HG03025 (cell line): ENCODE measurements at regions not wholly inside any gene's neighbourhood (a gene's known extent, or its start where the extent isn't known, plus 50 kb on each side); places are given as distances from the start of the nearest gene placed in this dataset.
"Not testable (repeated sequence)": the region's sequence is repeated elsewhere in the genome, so short reads cannot be mapped to it uniquely, and the experiment has no call there.

ENCODE experiments used
- ATAC-seq: cut with Tn5 transposase; IDR thresholded peaks from one replicate; pipeline ENCODE4 v1.9.1; 2021; ENCODE audit warnings: mild to moderate bottlenecking, moderate library complexity; ENCODE audit not compliant: unreplicated experiment, low FRiP score

DNA sequence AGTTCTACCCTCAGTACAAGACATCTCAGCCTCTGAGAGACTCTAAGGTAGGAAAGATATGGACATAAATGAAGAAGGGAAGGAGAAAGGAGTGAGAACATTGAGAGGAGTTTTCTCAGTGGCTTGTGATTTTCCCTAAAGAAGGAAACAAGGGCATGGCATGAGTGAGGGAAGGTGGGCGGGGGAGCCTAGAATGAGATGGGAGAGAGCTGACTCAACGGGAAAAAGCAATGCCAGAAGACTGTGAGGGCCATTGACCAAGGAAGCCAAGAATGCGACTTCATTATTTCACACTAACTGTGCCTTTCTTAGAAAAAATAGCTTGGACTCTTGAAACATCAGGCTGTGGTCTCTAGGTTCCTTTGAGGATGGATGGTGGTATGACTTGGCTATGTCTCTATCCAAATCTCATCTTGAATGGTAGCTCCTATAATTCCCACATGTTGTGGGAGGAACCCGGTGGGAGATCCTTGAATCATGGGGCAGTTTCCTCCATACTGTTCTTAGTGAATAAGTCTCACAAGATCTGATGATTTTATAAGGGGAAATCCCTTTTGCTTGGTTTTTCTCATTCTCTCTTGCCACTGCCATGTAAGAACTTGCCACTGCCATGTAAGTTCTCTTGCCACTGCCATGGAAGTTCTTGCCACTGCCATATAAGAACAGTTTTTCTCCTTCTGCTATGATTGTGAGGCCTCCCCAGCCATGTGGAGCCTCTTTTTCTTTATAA, 279.6 kb downstream of the NUAK1 start:
- no peak for ATAC-seq

DNA sequence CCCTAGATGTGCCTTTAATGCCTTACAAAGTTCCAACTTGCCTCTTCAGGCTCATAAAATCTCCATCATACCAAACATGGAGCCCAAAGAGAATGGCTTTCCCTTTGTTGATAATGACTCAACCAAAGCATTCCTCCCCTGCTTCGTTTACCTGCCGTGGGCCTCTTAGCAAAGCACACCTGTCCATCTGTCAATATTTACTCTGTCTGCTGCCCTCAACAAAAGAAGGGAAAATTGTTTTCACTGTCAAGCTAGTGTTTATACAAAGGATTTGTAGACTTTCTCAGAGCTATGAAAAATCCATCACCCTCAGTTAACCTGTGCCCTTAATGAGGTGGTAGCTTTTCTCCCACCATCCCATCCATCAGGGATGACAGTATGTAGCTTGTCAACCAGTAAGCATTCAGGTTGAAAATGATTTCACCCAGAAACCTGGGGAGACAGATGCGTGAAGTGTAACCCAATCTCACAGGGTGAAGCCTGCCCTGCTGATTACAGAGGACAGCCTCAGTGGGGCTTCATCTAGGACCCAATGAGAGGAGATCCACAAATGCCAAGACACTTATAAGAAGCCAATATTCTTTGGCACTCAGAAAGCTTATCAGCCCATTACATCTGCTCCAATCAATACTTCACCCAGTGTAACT, 278.1 kb downstream of the NUAK1 start:
- ATAC-seq = no peak

DNA sequence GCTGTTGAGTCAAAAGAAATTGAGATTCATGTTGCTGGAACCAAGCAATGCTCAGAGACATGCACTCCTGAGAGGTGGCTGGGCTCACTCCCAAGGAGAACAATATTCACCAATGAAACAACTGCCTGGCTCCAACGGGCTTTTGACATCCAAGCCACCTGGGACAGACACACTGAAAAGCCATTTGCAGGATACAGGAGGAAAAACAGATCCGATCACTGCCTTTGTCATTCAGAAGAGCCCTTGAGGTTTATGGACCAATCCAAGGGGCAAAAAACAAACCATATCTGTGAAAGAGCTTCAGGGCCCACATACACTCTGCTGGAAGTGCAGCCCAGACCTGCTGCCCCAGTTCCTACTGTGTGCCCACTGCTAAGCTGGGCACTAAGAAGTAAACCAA, 277.5 kb downstream of the NUAK1 start:
- no peak for ATAC-seq

DNA sequence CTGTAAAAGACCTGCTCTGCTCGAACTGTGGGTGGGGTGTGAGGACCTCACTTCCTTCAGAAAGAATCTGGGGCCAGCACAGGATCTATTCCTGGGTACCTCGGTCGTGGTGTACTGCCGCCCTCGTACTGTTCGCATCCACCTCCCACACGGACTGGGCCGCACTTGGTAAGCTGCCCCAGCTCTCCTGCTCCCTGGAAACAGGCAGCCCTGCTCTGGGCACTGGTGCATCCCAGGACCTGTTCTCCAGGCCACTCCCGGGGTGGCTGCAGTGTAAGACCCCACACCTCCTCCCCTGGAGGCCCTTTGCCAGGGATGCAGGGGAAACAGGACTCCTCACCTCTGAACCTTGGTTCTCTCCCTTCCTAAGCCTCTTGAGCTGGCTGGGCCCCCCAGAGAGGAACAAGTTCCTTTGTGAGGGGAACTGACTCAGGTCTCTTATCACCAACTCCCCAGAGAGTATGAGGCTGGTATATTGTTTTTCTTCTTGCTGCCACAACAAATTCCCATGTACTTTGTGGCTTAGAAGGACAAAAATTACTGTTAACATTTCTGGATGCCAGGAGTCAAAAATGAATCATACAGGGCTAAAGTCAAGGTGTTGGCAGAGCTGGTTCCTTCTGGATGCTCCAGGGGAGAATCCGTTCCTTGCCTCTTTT, 276.5 kb downstream of the NUAK1 start:
- no peak for ATAC-seq

DNA sequence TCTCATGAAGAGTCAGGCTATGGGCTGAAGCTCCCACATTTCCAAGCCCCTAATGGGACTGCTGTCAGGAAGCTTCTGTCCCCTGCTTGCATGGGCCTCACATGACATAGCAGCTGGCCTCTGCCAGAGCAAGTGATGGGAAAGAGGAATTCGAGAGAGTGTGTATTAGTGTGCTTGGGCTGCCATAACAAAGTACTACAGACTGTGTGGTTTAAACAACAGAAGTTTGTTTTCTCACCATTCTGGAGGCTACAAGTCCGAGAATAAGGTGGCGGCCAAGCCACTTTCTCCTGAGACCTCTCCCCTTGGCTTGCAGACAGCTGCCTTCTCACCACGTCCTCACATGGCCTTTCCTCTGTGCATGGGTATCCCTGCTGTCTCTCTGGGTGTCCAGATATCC, 274.4 kb downstream of the NUAK1 start:
- ATAC-seq = no peak

DNA sequence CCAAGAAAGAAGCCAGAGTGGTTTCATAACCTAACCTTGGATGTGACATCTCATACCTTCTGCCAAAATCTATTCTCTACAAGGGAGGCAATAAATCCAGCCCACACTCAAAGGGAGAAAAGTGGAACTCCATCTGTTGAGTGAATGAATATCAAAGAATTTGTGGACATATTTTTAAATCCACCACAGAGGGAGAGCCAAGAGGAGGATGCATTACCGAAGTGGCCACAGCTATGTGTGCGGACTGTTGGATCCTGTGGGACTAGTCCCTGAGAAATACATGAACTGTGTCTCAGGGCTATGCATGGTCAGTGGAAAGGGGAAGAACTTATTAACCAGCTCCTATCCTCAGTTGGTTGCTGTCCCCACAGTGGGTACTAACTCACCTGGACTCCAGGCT, 273.9 kb downstream of the NUAK1 start:
- no peak for ATAC-seq

DNA sequence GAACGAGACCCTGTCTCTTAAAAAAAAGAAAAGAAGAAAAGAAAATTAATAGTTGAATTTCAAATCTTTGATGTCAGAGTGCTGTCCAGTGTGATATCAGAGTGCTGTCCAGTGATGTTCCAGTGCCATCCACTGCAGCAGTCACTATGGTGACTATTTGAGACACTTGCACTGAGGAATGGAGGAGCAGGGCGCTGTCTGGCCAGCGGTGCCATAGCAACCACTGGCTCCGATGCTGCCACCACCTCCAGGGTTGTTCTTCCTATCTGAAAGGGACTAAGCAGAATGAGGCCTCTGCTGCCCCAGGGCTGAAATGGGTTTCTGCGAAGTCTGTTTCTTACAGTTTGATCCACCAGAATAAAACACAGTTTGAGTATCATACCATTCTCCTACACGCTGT, 272.9 kb downstream of the NUAK1 start:
- ATAC-seq = no peak

DNA sequence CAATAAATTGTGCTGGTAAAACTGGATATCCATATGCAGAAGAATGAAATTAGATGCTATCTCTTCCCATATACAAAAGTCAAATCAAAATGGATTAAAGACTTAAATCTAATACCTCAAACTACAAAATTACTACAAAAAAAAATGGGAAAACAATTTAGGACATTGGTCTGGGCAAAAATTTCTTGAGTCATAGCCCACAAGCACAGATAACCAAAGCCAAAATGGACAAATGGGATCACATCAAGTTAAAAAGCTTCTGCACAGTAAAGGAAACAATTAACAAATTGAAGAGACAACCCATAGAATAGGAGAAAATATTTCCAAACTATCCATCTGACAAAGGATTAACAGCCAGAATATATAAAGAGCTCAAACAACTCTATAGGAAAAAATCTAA, 264.6 kb downstream of the NUAK1 start:
- ATAC-seq = no peak

DNA sequence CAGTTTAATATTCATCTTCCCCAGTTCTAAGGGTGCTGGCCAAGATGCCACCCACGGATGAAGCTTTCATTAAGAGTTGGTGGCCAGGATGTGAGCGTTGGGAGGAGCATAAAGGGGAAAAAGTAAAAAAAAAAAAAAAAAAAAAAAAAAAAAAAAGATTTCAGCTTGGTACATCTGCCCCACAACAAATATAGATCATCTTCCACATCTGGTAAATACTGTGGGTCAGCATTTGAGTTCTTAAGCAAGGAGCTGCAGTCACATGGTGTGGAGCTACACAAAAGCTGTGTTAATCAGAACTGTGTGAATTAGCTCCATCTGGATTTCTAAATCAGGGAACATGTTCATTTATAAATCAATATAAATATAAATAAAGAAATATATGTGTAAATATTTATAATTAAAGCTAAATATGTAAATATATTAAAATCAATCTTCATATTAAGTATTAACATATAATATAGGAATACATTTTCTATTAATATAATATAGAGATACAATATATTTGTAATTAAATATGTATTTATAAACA, 262.3 kb downstream of the NUAK1 start:
- no peak for ATAC-seq

DNA sequence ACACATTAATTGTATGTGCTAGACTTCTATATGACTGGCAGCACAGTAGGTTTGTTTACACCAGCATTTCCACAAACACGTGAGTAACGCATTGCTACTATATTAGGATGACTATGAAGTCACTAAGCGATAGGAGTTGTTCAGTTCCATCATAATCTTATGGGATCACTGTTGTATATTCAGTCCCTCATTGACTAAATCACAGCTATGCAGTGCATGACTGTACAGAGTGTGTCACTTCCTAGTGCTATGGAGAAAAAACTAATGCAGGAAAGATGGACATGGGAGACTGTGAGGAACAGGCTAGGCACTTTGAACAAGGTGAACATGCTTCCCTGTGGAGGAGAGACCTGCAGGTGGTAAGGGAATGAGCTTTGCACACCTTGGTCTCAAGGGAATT, 259.8 kb downstream of the NUAK1 start:
- no peak for ATAC-seq

DNA sequence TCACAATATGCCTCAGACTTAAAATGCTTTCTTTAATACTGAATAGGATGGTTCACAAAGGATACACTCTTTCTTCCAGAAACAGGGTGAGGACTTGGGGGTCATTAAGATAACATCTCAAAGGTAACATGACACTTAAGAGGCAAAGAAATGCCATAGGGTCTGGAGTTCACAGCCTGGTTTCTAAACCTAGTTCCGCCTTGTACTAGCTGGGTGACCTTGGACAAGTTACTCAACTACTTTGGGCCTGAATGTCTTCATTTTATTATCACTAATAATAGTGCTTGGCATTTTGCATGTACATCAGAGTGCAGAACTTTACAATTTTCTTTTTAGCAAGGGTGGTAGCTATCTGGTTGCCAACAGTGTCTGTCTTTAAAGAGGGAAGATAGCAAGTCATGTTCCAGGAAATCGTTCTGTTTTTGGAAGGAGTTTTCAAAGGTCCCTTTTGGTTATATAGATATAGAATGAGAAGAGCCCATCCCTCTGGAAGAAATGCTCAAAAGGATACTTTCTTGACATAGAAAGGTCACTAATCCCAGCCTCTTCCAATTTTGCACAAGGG, 257.8 kb downstream of the NUAK1 start:
- ATAC-seq = no peak

DNA sequence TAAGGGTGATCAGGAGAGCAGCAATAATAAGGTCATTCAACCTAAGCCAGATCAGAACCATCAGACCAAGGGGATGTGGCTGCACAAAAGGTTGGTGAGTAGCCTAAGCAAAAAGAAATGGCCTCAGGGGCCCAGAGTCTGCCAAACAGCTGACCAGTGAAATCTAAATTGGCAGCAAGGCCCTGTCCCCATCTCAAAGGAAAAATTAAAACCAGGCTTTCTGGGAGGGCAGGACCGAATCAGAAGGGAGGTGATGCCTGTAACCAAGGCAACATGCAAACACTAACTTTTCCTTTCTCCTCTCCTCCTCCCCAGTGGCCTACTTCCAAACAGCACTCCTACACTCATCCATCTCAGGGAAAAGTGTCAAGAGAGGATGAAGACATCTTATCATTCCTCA, 256.4 kb downstream of the NUAK1 start:
- ATAC-seq = no peak

DNA sequence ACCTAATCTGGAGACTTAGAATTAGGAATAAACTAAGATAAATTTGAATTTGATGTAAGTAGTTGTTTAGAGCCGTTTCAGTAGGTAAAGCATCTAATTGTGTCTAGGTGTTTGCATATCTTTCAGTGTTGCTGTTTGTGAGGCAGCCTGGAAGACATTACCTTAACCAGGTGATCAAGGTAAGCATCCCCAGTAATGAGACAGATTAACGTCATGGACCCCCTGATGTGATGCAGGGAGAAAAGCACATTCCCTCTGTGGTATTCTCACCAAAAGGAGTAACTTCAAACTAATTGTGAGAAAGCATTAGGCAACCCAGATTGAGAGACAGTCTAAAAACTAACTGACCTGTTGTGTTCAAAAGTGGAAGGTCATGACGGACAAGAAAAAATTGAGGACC, 251.6 kb downstream of the NUAK1 start:
- no peak for ATAC-seq

DNA sequence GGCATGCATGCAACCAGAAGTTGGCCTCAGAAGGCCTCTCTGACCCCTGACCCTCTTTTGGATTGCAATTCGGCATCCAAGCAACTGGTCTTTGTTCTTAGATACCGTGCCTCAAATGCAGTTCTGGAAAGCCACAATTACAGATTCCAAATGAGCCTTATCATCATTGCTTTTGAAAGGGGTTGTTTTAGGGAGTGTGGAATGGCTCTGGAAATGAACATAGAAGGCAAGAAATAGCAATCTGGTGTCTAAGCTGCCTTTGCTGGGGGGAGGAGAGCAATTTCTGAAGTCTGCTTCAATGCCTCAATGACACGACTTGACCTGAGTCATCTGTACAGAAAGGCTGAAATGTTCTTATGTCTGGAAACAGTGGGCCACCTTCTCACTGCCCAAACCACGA, 250.1 kb downstream of the NUAK1 start:
- ATAC-seq = no peak

DNA sequence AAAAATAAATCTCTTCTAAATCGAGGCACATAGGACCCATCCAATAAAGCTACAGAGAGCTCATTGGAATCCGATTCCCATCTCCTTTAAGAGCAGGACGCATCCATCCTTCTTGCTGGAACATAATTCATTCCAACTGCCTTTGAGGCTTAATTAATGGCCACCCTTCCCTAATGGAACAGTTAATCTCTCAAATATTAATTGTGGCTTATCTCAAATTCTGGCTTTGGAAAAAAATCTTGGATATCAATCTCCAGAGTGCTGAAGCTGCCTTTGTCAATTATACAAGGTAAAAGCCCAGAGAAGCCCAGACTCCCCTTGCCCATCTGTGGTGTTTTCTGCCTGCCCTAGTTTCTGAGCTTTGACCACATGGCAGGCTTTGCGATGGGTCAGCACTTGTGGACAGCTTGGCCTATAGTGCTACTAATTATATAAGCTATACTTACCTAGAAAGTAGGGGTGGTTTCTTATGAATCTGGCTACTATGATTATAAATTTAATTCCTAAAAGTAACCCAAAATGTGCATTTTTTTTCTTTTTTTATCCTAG, 246.3 kb downstream of the NUAK1 start:
- no peak for ATAC-seq

DNA sequence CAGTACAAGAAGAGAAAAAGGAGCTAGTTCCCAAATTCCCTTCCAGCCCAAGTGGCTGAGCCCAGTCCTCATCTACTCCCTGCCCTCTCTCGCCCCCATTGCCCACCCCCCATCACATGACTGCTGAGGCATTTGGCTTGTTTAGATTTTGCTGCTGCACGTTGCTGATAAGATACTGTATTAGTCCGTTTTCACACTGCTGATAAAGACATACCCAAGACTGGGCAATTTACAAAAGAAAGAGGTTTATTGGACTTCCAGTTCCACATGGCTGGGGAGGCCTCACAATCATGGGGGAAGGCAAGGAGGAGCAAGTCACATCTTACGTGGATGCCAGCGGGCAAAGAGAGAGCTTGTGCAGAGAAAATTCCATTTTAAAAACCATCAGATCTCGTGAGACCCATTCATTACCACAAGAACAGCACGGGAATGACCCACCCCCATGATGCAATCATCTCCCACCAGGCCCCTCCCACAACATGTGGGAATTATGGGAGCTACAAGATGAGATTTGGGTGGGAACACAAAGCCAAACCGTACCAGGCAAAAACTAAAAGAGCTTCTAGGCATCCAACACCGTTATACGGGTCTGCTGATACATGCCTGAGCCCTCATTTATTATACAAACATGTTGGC, 243.4 kb downstream of the NUAK1 start:
- ATAC-seq = not testable (repeated sequence)

DNA sequence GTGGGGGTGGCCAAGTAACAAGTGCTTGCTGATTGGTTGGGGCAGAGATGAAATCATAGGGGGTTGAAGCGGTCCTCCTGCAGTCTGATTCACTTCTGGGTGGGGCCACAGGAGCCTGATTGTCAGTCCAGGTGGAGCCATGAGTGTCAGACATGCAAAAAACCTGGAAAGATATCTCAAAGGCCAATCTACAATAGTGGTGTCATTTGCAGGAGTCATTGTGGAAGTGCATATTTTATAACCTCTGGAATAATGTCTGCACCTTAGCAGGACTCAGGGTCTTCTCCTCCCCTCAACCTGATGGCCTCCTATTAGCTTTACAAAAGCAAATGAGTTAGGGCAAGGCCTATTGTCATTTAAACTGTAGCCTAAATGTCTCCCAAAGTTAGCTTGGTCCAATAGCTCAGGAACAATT, 241.4 kb downstream of the NUAK1 start:
- no peak for ATAC-seq

DNA sequence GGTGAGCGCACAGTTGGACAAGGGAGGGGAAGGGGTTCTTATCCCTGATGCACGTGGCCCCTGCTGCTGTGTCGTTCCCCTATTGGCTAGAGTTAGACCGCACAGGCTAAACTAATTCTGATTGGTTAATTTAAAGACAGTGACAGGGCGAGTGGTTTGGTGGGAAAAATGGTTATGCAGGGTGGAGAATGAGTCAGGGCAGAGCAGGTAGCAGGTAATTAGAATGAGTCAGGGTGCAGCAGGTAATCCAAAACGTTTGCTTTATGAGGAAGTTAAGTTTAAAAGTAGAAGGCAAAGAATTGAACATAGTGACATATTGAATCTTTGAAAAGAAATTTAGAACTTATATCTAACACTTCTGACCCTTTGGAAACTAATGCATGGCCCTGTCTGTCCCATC, 240.5 kb downstream of the NUAK1 start:
- not testable (repeated sequence) for ATAC-seq

DNA sequence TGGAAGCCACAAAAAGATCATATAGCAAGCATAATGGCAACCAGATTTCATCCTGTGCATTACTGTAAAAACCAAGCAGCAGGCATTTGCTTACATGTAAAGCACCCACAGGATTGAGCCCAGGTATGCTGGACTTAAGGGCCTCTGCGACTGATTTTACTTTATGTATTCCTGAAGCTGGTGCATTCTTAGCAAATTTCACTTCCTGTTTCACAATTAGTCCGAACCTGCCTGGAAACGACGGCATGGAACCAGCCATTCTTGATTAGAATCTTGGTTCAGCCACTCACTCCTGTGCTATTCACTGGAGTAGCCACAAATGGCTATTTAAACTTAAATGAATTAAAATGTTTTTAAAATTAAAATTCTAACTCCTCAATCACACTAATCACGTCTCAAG, 239.2 kb downstream of the NUAK1 start:
- no peak for ATAC-seq

DNA sequence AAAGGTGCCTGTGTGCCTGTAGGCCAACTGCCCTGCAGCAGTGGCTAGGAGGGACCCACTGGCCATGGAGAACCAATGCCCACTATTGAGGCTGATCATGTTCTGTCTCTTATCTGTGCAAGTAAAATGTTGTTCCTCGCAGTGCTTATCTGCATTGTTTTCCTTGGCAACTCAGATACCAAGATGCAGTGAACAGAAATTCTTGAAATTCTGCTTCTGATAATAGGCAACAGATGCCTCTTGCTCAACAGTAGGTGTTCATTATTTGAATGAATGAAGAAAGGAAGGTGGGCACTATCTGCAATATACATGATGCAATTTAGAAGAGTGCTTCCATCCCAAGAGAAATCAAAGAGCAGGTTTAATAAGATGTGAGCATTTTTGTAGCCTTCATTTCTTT, 232.2 kb downstream of the NUAK1 start:
- no peak for ATAC-seq

DNA sequence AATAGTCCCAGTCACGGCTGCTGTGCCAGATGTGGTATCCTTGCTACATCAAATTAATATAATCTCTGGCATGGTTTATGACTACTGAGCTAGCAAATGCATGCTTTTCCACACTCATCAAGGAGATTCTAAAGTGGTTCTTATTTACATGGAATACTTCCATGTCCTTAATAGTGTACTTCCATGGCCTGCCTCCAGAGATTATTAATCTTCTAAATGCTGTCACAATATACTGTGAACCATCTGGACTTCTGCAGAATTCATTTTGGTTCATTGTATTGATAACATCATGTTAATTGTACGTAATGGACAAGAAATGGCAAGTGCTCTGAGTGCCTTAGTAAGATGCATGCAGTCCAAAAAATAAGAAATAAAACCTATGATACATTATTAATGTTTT, 230.8 kb downstream of the NUAK1 start:
- ATAC-seq = no peak
